HL-60 (cell line): ENCODE measurements at regions not wholly inside any gene's neighbourhood (a gene's known extent, or its start where the extent isn't known, plus 50 kb on each side); places are given as distances from the start of the nearest gene placed in this dataset.

Experiments
- DNase-seq, 2 experiments: peaks; one replicate each; pipeline ENCODE4 v3.0.0-alpha.2; 2010 to 2020; ENCODE audit warnings: low read depth in 1 of 2, low spot score in 1 of 2
- H3K27ac ChIP-seq: fragments of 250-450 bp; sonication (Bioruptor Pico); replicated peaks from 2 replicates; pipeline ENCODE4 v1.5.1; 2020; ENCODE audit warnings: mild to moderate bottlenecking, moderate library complexity
- H3K27me3 ChIP-seq: fragments of 250-450 bp; sonication (Bioruptor Pico); 2 replicates; pipeline ENCODE4 v1.5.1; 2021; ENCODE audit warnings: mild to moderate bottlenecking, moderate library complexity; ENCODE audit not compliant: insufficient read depth, poor library complexity, severe bottlenecking
- H3K4me3 ChIP-seq: replicated peaks from 2 replicates; pipeline ENCODE4 v1.5.1; 2011; ENCODE audit warnings: mild to moderate bottlenecking, control low read depth, low read length; ENCODE audit not compliant: insufficient read depth
- GABPA ChIP-seq: IDR thresholded peaks from 2 replicates; pipeline ENCODE4 v1.6.1; 2012; ENCODE audit warnings: low read depth
- POLR2AphosphoS5 ChIP-seq: IDR thresholded peaks from 2 replicates; pipeline ENCODE4 v1.6.1; 2012; ENCODE audit warnings: low read depth
- SPI1 ChIP-seq: IDR thresholded peaks from 2 replicates; pipeline ENCODE4 v1.6.1; 2012; ENCODE audit warnings: low read depth, mild to moderate bottlenecking, borderline replicate concordance
- TF ChIP-seq, protein P1 (sequence below): IDR thresholded peaks from one replicate; pipeline ENCODE4 v1.5.1; 2011; ENCODE audit warnings: low read length, control low read depth, inconsistent platforms; ENCODE audit not compliant: insufficient read depth
- TF ChIP-seq, protein P2 (sequence below): IDR thresholded peaks from 2 replicates; pipeline ENCODE4 v1.6.1; 2012; ENCODE audit warnings: low read depth; ENCODE audit not compliant: insufficient replicate concordance

DNA sequence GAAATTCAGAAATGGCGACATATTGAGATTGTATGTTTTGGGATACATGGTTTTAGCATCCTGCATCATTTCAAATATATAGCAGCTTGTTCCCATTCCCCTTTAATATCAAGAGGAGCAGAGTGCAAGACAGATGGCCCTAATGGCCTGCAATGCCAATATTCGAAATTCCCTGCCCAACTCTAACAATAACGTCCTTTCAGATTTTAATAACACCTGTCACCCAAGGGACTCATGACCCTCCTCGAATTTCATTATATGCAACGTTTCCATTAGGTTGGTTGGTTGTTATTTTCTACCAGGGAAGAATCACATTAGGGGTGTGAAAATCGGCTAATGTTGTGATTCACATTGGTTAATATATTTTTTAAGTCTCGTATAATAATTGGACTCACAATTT is 170.0 kb downstream of the TNFSF13B start:
- TF ChIP-seq GABPA (no peak), POLR2AphosphoS5 (no peak), SPI1 (no peak)
- TF ChIP-seq, protein P1, sequence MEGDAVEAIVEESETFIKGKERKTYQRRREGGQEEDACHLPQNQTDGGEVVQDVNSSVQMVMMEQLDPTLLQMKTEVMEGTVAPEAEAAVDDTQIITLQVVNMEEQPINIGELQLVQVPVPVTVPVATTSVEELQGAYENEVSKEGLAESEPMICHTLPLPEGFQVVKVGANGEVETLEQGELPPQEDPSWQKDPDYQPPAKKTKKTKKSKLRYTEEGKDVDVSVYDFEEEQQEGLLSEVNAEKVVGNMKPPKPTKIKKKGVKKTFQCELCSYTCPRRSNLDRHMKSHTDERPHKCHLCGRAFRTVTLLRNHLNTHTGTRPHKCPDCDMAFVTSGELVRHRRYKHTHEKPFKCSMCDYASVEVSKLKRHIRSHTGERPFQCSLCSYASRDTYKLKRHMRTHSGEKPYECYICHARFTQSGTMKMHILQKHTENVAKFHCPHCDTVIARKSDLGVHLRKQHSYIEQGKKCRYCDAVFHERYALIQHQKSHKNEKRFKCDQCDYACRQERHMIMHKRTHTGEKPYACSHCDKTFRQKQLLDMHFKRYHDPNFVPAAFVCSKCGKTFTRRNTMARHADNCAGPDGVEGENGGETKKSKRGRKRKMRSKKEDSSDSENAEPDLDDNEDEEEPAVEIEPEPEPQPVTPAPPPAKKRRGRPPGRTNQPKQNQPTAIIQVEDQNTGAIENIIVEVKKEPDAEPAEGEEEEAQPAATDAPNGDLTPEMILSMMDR, result no peak
- Histone ChIP-seq H3K27me3 (no peaks in the 10 kb centered on the region), H3K4me3 (no peak overlapping the region), H3K27ac (no peak overlapping the region)
- no peak for DNase-seq

DNA sequence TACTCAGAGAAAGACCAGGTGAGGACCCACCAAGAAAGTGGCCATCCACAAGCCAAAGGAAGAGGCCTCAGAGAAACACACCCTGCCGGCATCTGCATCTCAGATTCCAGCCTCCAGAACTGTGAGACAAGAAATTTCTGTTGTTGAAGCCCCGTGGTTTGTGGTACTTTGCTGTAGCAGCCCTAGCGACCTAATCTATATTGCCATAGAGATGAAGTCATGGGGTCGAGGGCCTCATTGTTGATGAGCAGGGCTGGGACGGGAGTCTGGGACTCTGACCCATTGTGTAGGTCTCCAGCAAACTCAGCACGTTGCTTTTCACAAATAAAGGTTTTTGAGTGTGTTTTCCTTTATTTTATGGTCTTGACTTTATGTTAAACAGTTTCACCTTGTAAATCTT is 174.9 kb downstream of the TNFSF13B start:
- DNase-seq, result no peak
- H3K27ac ChIP-seq, result no peak overlapping the region
- no peak overlapping the region for H3K4me3 ChIP-seq
- TF ChIP-seq, protein P1, result no peak
- H3K27me3 ChIP-seq, result no peaks in the 10 kb centered on the region

DNA sequence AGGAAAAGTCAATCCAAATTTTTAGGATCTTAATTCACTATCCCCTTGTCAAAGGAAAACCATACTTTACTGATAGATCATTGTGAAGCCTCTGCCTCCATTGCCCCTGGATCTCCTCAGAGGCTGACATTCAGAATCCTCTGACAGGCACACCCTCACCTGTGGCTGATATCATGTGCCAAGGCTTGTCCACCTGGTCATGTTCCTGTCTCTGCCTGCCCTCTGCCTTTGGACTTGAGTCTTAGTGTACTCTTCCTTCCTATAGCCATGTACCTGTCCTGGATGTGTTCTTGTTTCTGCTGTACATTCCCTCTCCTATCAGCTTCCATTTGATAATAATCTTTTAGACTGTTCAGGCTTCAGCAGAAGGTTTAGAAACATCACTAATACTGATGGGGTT is 179.4 kb downstream of the TNFSF13B start:
- H3K4me3 ChIP-seq, result no peak overlapping the region
- DNase-seq, result no peak
- TF ChIP-seq, protein P1, result no peak
- TF ChIP-seq GABPA, result no peak
- no peak overlapping the region for H3K27ac ChIP-seq
- H3K27me3 ChIP-seq, result no peaks in the 10 kb centered on the region

DNA sequence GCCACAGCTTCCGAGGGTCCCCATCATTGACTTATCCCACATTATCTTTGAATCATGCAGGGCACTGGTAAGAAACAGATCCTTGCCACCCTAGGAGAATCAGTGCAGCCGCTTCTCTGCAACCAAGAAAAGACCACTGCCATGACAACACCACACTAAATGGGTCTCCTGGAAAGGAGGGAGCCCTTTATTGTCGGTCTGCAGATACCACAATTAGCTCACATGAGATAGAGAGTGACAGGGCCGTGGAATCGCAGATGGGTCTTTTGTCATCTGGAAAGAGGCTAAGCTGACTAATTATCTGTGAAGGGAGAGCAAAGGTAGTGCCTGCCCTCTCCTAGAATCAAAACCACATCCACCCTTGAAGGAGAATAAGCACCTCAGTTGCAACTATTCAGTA is 178.3 kb upstream of the MYO16 start:
- DNase-seq, result no peak
- Histone ChIP-seq H3K27me3 (no peaks in the 10 kb centered on the region), H3K4me3 (no peak overlapping the region), H3K27ac (no peak overlapping the region)
- TF ChIP-seq POLR2AphosphoS5, result no peak
- no peak for TF ChIP-seq GABPA
- TF ChIP-seq, protein P2, sequence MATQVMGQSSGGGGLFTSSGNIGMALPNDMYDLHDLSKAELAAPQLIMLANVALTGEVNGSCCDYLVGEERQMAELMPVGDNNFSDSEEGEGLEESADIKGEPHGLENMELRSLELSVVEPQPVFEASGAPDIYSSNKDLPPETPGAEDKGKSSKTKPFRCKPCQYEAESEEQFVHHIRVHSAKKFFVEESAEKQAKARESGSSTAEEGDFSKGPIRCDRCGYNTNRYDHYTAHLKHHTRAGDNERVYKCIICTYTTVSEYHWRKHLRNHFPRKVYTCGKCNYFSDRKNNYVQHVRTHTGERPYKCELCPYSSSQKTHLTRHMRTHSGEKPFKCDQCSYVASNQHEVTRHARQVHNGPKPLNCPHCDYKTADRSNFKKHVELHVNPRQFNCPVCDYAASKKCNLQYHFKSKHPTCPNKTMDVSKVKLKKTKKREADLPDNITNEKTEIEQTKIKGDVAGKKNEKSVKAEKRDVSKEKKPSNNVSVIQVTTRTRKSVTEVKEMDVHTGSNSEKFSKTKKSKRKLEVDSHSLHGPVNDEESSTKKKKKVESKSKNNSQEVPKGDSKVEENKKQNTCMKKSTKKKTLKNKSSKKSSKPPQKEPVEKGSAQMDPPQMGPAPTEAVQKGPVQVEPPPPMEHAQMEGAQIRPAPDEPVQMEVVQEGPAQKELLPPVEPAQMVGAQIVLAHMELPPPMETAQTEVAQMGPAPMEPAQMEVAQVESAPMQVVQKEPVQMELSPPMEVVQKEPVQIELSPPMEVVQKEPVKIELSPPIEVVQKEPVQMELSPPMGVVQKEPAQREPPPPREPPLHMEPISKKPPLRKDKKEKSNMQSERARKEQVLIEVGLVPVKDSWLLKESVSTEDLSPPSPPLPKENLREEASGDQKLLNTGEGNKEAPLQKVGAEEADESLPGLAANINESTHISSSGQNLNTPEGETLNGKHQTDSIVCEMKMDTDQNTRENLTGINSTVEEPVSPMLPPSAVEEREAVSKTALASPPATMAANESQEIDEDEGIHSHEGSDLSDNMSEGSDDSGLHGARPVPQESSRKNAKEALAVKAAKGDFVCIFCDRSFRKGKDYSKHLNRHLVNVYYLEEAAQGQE, result no peak
- TF ChIP-seq SPI1, result no peak

DNA sequence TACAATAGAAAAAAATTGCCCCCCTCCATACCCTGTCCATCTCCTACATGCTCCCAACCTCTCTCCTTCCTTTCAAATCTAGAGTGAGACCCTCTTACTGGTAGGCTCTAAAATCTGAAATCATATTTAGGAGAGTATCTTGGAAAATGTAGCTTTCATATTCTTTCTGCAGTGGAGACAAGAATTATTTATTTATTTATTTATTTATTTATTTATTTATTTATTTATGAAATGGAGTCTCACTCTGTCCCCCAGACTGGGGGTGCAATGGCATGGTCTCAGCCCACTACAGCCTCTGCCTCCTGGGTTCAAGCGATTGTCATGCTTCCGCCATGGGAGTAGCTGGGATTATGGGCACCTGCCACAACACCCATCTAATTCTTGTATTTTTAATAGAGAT is 174.1 kb upstream of the MYO16 start:
- no peak for DNase-seq
- H3K4me3 ChIP-seq, result no peak overlapping the region
- no peaks in the 10 kb centered on the region for H3K27me3 ChIP-seq
- TF ChIP-seq, protein P1, result no peak
- no peak for TF ChIP-seq POLR2AphosphoS5
- TF ChIP-seq GABPA, result no peak
- TF ChIP-seq, protein P2, result no peak
- TF ChIP-seq SPI1, result no peak
- no peak overlapping the region for H3K27ac ChIP-seq
